Fibroblast of mammary gland (primary cell): ENCODE measurements at regions not wholly inside any gene's neighbourhood (a gene's known extent, or its start where the extent isn't known, plus 50 kb on each side); places are given as distances from the start of the nearest gene placed in this dataset.

Experiments
- DNase-seq: peaks from one replicate; pipeline ENCODE4 v3.0.0-alpha.2; 2010; ENCODE audit warnings: low read depth
- H3K4me3 ChIP-seq: 2 replicates; pipeline ENCODE4 v1.5.1; 2011; ENCODE audit warnings: low read depth, mild to moderate bottlenecking, low read length, moderate library complexity; ENCODE audit not compliant: control insufficient read depth
- TF ChIP-seq, protein P1 (sequence below): conservative IDR thresholded peaks from 2 replicates; pipeline ENCODE4 v1.5.1; 2011; ENCODE audit warnings: low read depth, low read length, inconsistent platforms; ENCODE audit not compliant: control insufficient read depth, insufficient read depth

DNA sequence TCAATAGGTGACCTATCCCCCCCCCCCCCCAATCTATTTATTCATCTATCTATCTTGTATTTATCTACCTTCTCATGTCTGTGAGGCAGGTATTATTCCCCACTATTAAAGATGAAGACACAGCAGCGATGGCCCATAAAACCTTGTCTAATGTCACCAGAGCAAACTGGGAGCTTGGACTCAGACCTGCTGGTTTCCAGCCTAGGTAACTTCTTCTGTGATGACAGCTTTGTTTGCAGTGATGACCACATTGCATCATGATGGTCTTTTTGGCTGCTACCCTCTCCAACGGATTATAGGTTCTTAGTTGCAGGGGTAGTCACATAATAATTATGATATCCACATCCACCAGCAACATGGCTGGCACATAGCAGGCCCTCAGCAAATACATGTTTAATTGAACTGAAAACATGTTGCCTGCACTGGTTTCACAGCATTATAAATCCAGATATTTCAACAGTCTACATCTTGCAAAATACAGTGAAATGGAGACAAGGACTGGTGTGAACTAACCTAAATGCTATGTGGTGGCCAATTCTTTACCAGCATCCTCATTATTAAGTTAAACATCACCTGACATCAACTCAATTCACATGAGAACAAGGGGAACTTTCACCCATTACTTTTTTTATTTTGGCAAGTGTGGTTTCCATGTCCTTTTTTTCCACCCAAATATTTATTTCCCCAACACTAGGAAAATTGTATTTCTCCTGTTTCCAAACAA, 712.5 kb upstream of the NRSN1 start:
- H3K4me3 ChIP-seq: no peak overlapping the region
- TF ChIP-seq, protein P1, sequence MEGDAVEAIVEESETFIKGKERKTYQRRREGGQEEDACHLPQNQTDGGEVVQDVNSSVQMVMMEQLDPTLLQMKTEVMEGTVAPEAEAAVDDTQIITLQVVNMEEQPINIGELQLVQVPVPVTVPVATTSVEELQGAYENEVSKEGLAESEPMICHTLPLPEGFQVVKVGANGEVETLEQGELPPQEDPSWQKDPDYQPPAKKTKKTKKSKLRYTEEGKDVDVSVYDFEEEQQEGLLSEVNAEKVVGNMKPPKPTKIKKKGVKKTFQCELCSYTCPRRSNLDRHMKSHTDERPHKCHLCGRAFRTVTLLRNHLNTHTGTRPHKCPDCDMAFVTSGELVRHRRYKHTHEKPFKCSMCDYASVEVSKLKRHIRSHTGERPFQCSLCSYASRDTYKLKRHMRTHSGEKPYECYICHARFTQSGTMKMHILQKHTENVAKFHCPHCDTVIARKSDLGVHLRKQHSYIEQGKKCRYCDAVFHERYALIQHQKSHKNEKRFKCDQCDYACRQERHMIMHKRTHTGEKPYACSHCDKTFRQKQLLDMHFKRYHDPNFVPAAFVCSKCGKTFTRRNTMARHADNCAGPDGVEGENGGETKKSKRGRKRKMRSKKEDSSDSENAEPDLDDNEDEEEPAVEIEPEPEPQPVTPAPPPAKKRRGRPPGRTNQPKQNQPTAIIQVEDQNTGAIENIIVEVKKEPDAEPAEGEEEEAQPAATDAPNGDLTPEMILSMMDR: no peak
- peak; percentile 50 for DNase-seq

DNA sequence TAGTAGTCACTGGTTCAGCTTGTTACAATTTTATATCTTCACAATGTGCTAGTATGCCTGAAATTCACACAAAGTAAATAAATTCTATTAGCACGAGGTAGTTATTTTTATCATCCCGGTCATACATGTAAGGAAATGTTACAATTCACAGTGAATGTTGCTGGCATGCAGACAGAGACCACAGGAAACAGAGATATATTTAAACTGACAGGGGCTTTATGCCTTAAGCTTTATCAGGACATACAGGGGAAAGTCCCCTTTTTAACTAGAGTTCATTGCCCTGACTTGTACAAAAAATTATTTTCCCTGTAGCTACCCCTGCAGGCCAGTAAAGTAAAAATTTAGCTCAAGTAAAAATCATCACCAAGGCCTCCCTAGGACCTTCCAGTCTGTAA, 712.0 kb upstream of the NRSN1 start:
- peak; percentile 60 for DNase-seq
- no peak overlapping the region for H3K4me3 ChIP-seq
- TF ChIP-seq, protein P1: peak; percentile 50

DNA sequence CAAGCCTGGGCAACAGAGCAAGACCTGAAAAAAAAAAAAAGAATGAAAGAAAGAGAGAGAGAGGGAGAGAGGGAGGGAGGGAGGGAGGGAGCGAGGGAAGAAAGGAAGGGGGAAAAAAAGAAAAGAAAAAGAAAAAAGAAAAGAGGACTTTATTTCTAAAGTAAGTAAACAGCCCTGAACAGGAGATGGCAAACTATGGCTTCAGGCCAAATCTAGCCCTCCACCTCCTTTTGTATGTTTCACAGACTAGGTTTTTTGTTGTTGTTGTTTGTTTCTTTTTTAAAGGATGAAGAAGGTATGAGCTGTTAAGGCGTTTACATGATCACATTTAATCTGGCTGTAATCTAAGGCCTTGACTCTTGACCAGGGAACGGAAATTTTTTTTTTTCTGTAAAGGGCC, 711.1 kb upstream of the NRSN1 start:
- TF ChIP-seq, protein P1: no peak
- DNase-seq: no peak
- no peak overlapping the region for H3K4me3 ChIP-seq

DNA sequence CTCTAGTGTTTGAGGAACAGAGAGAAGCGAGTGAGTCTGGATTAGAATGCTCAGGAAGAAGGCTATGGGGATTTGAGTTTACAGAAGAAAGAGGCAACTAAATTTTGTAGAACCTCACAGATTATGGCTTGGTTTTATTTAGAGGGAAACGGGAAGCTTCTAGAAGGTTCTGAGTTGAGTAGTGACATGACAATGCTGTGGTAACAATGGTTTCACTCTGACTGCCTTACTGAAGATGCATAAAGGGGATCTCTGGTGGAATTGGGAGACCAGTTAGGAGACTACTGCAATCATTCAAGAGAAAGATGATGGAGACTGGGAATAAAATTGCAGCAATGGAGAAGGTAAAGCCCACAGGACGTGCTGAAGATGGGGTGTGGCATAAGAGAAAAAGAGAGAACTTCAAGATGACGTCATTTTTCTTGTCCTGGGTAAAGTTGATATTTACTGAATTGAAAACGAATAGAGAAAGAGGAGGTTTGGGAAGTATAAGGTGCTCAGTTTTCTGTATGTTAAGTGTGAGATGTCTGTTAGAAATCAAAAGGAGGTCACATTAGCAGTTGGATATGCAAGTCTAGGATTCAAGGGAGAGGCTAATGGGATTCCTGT, 710.1 kb upstream of the NRSN1 start:
- TF ChIP-seq, protein P1: no peak
- DNase-seq: no peak
- H3K4me3 ChIP-seq: no peak overlapping the region

DNA sequence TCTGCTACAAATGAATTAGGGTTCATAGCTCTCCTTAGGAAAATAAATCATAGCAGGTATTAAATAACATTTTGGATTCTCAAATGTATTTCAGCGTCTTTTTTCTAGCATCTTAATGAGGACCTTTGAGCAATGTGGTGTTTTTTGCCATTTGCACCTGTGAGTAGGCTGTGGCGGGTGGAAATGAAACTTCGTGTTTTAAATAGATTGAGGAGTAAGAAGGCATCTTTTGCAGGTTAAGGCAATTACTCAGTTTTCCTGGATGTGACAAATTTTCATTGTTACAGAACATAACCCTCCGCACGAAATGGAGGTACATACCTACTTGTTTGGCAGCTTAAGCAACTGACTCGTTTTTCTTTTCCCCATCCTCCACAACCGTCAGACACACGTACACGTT, 708.9 kb upstream of the NRSN1 start:
- TF ChIP-seq, protein P1: no peak
- no peak for DNase-seq
- no peak overlapping the region for H3K4me3 ChIP-seq

DNA sequence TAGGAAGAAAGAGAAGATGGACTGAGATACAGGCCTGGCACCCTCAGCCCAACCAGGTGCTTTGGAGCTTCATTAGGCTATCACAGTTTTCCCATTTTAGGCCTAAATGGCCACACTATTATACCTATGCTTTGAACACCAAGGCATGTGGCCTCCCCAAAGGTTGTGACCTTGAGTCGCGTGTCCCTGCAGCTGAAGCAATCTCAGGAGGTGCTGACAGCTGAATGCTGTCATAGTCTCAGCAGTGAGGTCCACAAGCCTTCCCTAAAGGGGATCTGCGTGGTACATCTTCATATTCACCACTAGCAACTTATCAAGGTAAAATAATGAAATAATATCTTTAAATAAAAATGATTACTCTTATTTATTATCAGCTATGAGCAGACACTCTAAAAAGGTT, 707.9 kb upstream of the NRSN1 start:
- TF ChIP-seq, protein P1: no peak
- H3K4me3 ChIP-seq: no peak overlapping the region
- DNase-seq: no peak
